CD14-positive monocyte (primary cell): ENCODE measurements at regions not wholly inside any gene's neighbourhood (a gene's known extent, or its start where the extent isn't known, plus 50 kb on each side); places are given as distances from the start of the nearest gene placed in this dataset.

Experiments
- DNase-seq, 3 donors: peaks; one replicate each; pipeline ENCODE4 v3.0.0-alpha.2; 2011 to 2022
- H2AFZ ChIP-seq: 2 replicates; pipeline ENCODE4 v1.6.0; 2012; ENCODE audit warnings: mild to moderate bottlenecking, low read depth, low read length, inconsistent platforms; ENCODE audit not compliant: insufficient read depth, poor library complexity, severe bottlenecking
- H3K27ac ChIP-seq, 2 donors: 1 replicate in 1 of 2; 2 replicates in 1 of 2; pipeline ENCODE4 v1.5.1; 2012 to 2013; ENCODE audit warnings: low read length in 2 of 2, control low read depth in 1 of 2, inconsistent platforms in 1 of 2, low read depth in 1 of 2, mild to moderate bottlenecking in 1 of 2
- H3K27me3 ChIP-seq, 2 donors: one replicate each; pipeline versions ENCODE4 v1.6.0 to v1.6.1; 2011 to 2013; ENCODE audit warnings: low read length in 2 of 2; ENCODE audit not compliant: control insufficient read depth in 2 of 2, insufficient read depth in 2 of 2
- H3K36me3 ChIP-seq, 2 donors: replicated peaks in 1 of 2; 1 replicate in 1 of 2; 2 replicates in 1 of 2; pipeline versions ENCODE4 v1.5.1 to v1.6.1; 2012 to 2013; ENCODE audit warnings: low read length in 2 of 2, control low read depth in 1 of 2, inconsistent platforms in 1 of 2, mild to moderate bottlenecking in 1 of 2; ENCODE audit not compliant: insufficient read depth in 2 of 2, control insufficient read depth in 1 of 2
- H3K4me1 ChIP-seq, 2 donors: 1 replicate in 1 of 2; 2 replicates in 1 of 2; pipeline versions ENCODE4 v1.5.1 to v1.6.1; 2012 to 2013; ENCODE audit warnings: low read length in 2 of 2, control low read depth in 1 of 2, inconsistent platforms in 1 of 2, mild to moderate bottlenecking in 1 of 2, moderate library complexity in 1 of 2; ENCODE audit not compliant: insufficient read depth in 2 of 2, control insufficient read depth in 1 of 2
- H3K4me2 ChIP-seq: replicated peaks from 2 replicates; pipeline ENCODE3; 2012; ENCODE audit warnings: low read length, moderate library complexity, mild to moderate bottlenecking; ENCODE audit not compliant: poor library complexity, severe bottlenecking; ENCODE audit errors: extremely low read depth
- H3K4me3 ChIP-seq, 3 experiments: fragments of 200-600 bp in 1 of 3; sonication (generic) in 1 of 3; replicated peaks in 1 of 3; 1 replicate in 2 of 3; 2 replicates in 1 of 3; pipeline ENCODE4 v1.5.1; 2011 to 2013; ENCODE audit warnings: low read length in 3 of 3, mild to moderate bottlenecking in 3 of 3, control low read depth in 2 of 3, low read depth in 2 of 3, inconsistent platforms in 1 of 3, moderate library complexity in 1 of 3
- H3K79me2 ChIP-seq: 2 replicates; pipeline ENCODE4 v1.6.0; 2012; ENCODE audit warnings: mild to moderate bottlenecking, control low read depth, inconsistent platforms, low read length, moderate library complexity; ENCODE audit not compliant: insufficient read depth
- H3K9ac ChIP-seq: 2 replicates; pipeline ENCODE4 v1.6.0; 2017; ENCODE audit warnings: low read length, mild to moderate bottlenecking; ENCODE audit not compliant: insufficient read depth, poor library complexity, severe bottlenecking
- H3K9me3 ChIP-seq, 2 donors: replicated peaks in 1 of 2; 1 replicate in 1 of 2; 2 replicates in 1 of 2; pipeline versions ENCODE4 v1.5.1 to v1.6.1; 2012 to 2013; ENCODE audit warnings: low read length in 2 of 2, control low read depth in 1 of 2; ENCODE audit not compliant: control insufficient read depth in 1 of 2, insufficient read depth in 1 of 2
- H4K20me1 ChIP-seq: 2 replicates; pipeline ENCODE4 v1.6.0; 2012; ENCODE audit warnings: mild to moderate bottlenecking, low read length, control low read depth, moderate library complexity; ENCODE audit not compliant: insufficient read depth
- H3K27ac Mint-ChIP-seq, 7 donors: one replicate each; pipeline ENCODE4 v1.8.0; 2020; ENCODE audit warnings: mild to moderate bottlenecking in 7 of 7, mixed read lengths in 7 of 7, moderate library complexity in 6 of 7, inconsistent platforms in 2 of 7
- H3K27me3 Mint-ChIP-seq, 3 donors: one replicate each; pipeline ENCODE4 v1.8.0; 2021 to 2022; ENCODE audit warnings: low read depth in 3 of 3, mild to moderate bottlenecking in 3 of 3, mixed read lengths in 3 of 3, moderate library complexity in 3 of 3, inconsistent platforms in 1 of 3
- H3K36me3 Mint-ChIP-seq, 2 donors: one replicate each; pipeline ENCODE4 v1.8.0; 2020; ENCODE audit warnings: mixed read lengths in 2 of 2, inconsistent platforms in 1 of 2, mild to moderate bottlenecking in 1 of 2
- H3K4me1 Mint-ChIP-seq: one replicate; pipeline ENCODE4 v1.8.0; 2020; ENCODE audit warnings: mild to moderate bottlenecking, mixed read lengths
- H3K4me3 Mint-ChIP-seq, 2 donors: one replicate each; pipeline ENCODE4 v1.8.0; 2020; ENCODE audit warnings: mild to moderate bottlenecking in 2 of 2, mixed read lengths in 2 of 2, moderate library complexity in 1 of 2
- H3K9me3 Mint-ChIP-seq, 7 donors: one replicate each; pipeline ENCODE4 v1.8.0; 2020 to 2022; ENCODE audit warnings: mixed read lengths in 7 of 7, mild to moderate bottlenecking in 6 of 7, moderate library complexity in 6 of 7, inconsistent platforms in 2 of 7
- WGBS: methylation state at CpG from one replicate; pipeline ENCODE4 v1.1.5; 2013; ENCODE audit warnings: missing lambda C conversion rate; ENCODE audit not compliant: insufficient coverage; 5-methylcytosine and 5-hydroxymethylcytosine counted together
- intact Hi-C, 2 donors: fragments of 100-400 bp; cut with micrococcal nuclease; formaldehyde crosslinking; loops; one replicate each; pipeline versions ENCODE4 v1.15.0 to v1.15.1; 2023
- TF ChIP-seq, protein P1 (sequence below): fragments of 200-600 bp; IDR thresholded peaks from one replicate; pipeline ENCODE4 v1.8.0; 2022; ENCODE audit warnings: antibody characterized with exemption, mild to moderate bottlenecking

DNA sequence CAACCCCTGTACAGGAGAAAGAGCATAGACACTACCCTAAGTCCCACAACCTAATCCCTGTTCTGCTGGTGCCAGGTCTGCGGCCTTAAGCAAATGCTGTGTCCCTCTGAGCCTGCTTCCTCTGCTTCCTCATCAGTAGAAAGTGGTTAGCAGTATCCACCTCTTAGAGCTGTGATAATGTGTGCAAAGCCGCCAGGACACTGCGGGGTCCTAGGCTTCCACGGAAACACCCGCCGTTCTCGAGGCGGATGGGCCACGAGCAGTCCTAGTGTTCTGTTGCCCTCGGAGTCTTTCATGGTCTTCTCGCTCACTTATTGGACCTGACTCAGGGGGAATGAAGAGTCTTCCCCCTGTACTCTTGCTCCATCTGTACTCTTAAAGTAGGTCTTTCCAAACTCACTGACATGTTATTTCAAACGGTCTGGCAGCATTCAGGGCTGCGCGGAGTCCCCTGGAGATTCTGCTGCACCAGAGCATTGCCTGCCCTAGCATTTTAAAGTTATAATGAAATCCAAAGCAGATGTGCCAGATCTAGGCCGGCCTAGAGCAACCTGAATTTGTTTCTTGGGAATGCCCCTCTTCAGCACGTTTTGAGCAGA, 107.2 kb upstream of the ZNF236 start:
- intact Hi-C loops = no loop called here
- Mint-ChIP-seq H3K36me3 (no peaks in the 10 kb centered on the region), H3K4me3 (no peak overlapping the region), H3K4me1 (peaks cover 3% of the 10 kb centered on the region), H3K27ac (peak overlapping the region in 1 of 7 donors; percentile 4), H3K9me3 (peaks cover 0 to 2% (median 0%) of the 10 kb centered on the region in 7 donors), H3K27me3 (peaks cover 0 to 1% (median 0%) of the 10 kb centered on the region in 3 donors)
- no peak overlapping the region for H3K4me2 ChIP-seq
- 98% methylated on average over 15 of the region's 16 CpGs for WGBS
- no peak overlapping the region for H3K9ac ChIP-seq
- H3K4me1 ChIP-seq = no peaks in the 10 kb centered on the region
- H3K27me3 ChIP-seq = no peaks in the 10 kb centered on the region
- H3K36me3 ChIP-seq = no peaks in the 10 kb centered on the region
- no peak overlapping the region for H3K27ac ChIP-seq
- H2AFZ ChIP-seq = no peak overlapping the region
- no peaks in the 10 kb centered on the region for H4K20me1 ChIP-seq
- no peaks in the 10 kb centered on the region for H3K79me2 ChIP-seq
- H3K9me3 ChIP-seq = peaks cover 0 to 3% of the 10 kb centered on the region in 2 donors
- no peak for DNase-seq
- H3K4me3 ChIP-seq = no peak overlapping the region
- TF ChIP-seq, protein P1, sequence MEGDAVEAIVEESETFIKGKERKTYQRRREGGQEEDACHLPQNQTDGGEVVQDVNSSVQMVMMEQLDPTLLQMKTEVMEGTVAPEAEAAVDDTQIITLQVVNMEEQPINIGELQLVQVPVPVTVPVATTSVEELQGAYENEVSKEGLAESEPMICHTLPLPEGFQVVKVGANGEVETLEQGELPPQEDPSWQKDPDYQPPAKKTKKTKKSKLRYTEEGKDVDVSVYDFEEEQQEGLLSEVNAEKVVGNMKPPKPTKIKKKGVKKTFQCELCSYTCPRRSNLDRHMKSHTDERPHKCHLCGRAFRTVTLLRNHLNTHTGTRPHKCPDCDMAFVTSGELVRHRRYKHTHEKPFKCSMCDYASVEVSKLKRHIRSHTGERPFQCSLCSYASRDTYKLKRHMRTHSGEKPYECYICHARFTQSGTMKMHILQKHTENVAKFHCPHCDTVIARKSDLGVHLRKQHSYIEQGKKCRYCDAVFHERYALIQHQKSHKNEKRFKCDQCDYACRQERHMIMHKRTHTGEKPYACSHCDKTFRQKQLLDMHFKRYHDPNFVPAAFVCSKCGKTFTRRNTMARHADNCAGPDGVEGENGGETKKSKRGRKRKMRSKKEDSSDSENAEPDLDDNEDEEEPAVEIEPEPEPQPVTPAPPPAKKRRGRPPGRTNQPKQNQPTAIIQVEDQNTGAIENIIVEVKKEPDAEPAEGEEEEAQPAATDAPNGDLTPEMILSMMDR = no peak

DNA sequence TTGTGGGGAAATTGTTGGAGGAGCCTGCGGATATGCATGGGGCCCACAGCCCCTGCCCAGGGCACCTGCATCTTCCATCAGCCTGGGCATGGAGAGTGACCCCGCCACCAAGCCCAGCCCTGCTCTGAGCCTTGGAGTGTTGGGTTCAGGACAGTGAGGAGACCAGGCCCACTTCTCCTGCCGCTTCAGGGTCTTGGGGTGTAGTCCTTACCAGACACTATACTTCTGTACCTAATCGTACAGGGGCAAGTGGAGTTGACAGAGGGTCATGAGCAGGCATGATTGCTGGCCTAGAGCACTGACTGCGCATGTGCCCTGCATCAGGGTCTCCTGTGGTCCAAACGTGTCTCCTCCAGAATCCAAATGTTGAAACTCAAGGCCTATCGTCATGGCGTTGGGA, 108.9 kb upstream of the ZNF236 start:
- peaks cover 7% of the 10 kb centered on the region for H3K4me1 Mint-ChIP-seq
- H3K36me3 Mint-ChIP-seq = no peaks in the 10 kb centered on the region

More for the DNA sequence above, 108.9 kb upstream of the ZNF236 start:
- Histone ChIP-seq H3K9ac (no peak overlapping the region), H2AFZ (no peak overlapping the region), H3K79me2 (no peaks in the 10 kb centered on the region), H4K20me1 (no peaks in the 10 kb centered on the region), H3K27me3 (no peaks in the 10 kb centered on the region), H3K4me2 (no peak overlapping the region), H3K9me3 (peaks cover 0 to 3% of the 10 kb centered on the region in 2 donors), H3K4me1 (peaks cover 3 to 4% of the 10 kb centered on the region in 2 donors), H3K27ac (no peak overlapping the region), H3K4me3 (no peak overlapping the region), H3K36me3 (no peaks in the 10 kb centered on the region)
- 97% methylated on average over 7 of the region's 8 CpGs for WGBS
- TF ChIP-seq, protein P1 = no peak
- Mint-ChIP-seq H3K27me3 (peaks cover 0 to 3% (median 2%) of the 10 kb centered on the region in 3 donors), H3K4me3 (no peak overlapping the region), H3K27ac (no peak overlapping the region), H3K9me3 (no peaks in the 10 kb centered on the region)
- intact Hi-C loops = no loop called here
- DNase-seq = no peak
